Common myeloid progenitor, CD34-positive (primary cell): ENCODE measurements at regions not wholly inside any gene's neighbourhood (a gene's known extent, or its start where the extent isn't known, plus 50 kb on each side); places are given as distances from the start of the nearest gene placed in this dataset.

Source experiments
- CTCF ChIA-PET: fragments of 350-600 bp; sonication (Branson Sonifier 250); formaldehyde crosslinking; loops from one replicate; lab custom pipeline; 2021; ENCODE audit warnings: antibody characterized with exemption; lab: Charles Lee
- POLR2A ChIA-PET: fragments of 350-600 bp; sonication (Branson Sonifier 250); formaldehyde crosslinking; loops from one replicate; lab custom pipeline; 2021; ENCODE audit warnings: antibody characterized with exemption; lab: Charles Lee
- DNase-seq, 3 donors: peaks; one replicate each; pipeline versions ENCODE4 v3.0.0 to v3.0.0-alpha.2; 2013
- H3K27ac ChIP-seq, 2 experiments: 1 replicate in 1 of 2; 2 replicates in 1 of 2; pipeline ENCODE4 v1.7.0; 2013; ENCODE audit warnings: inconsistent platforms in 2 of 2, low read length in 2 of 2, mild to moderate bottlenecking in 2 of 2, low read depth in 1 of 2, moderate library complexity in 1 of 2; ENCODE audit not compliant: severe bottlenecking in 2 of 2, insufficient read depth in 1 of 2, poor library complexity in 1 of 2
- H3K27me3 ChIP-seq, 5 experiments: replicated peaks in 2 of 5; 1 replicate in 3 of 5; 2 replicates in 2 of 5; pipeline versions ENCODE4 v1.6.1 to v1.7.0; 2013; ENCODE audit warnings: low read length in 4 of 5, mild to moderate bottlenecking in 2 of 5, moderate library complexity in 2 of 5, inconsistent platforms in 1 of 5; ENCODE audit not compliant: insufficient read depth in 5 of 5, control insufficient read depth in 4 of 5
- H3K36me3 ChIP-seq, 4 experiments: 1 replicate in 2 of 4; 2 replicates in 2 of 4; pipeline versions ENCODE4 v1.6.1 to v1.7.0; 2013; ENCODE audit warnings: low read length in 3 of 4, control low read depth in 1 of 4, mild to moderate bottlenecking in 1 of 4; ENCODE audit not compliant: control insufficient read depth in 4 of 4, insufficient read depth in 4 of 4
- H3K4me1 ChIP-seq, 4 experiments: 1 replicate in 3 of 4; 2 replicates in 1 of 4; pipeline versions ENCODE4 v1.6.1 to v1.7.1; 2013; ENCODE audit warnings: low read length in 3 of 4, mild to moderate bottlenecking in 3 of 4, control low read depth in 1 of 4, inconsistent platforms in 1 of 4, moderate library complexity in 1 of 4; ENCODE audit not compliant: control insufficient read depth in 4 of 4, insufficient read depth in 4 of 4; ENCODE audit errors: control extremely low read depth in 1 of 4
- H3K4me3 ChIP-seq, 7 experiments: 1 replicate in 4 of 7; 2 replicates in 3 of 7; pipeline versions ENCODE4 v1.5.1 to v1.7.0; 2013; ENCODE audit warnings: mild to moderate bottlenecking in 7 of 7, low read length in 6 of 7, moderate library complexity in 6 of 7, inconsistent platforms in 2 of 7, low read depth in 2 of 7, control low read depth in 1 of 7; ENCODE audit not compliant: insufficient read depth in 4 of 7, control insufficient read depth in 1 of 7; ENCODE audit errors: extremely low read depth in 1 of 7
- H3K9me3 ChIP-seq, 5 experiments: 1 replicate in 4 of 5; 2 replicates in 1 of 5; pipeline versions ENCODE4 v1.6.1 to v1.7.1; 2013; ENCODE audit warnings: low read length in 4 of 5, mild to moderate bottlenecking in 2 of 5, inconsistent platforms in 1 of 5, low read depth in 1 of 5, moderate library complexity in 1 of 5; ENCODE audit not compliant: control insufficient read depth in 4 of 5, insufficient read depth in 2 of 5; ENCODE audit errors: control extremely low read depth in 1 of 5
- WGBS: methylation state at CpG from one replicate; pipeline ENCODE4 v1.1.5; 2013; ENCODE audit not compliant: insufficient coverage; 5-methylcytosine and 5-hydroxymethylcytosine counted together

GRCh38 chr15:98196371-98196770 is 235.9 kb downstream of the ARRDC4 start:
- POLR2A ChIA-PET: no interaction called here
- peaks cover 0 to 22% (median 10%) of the 10 kb centered on the region in 5 experiments for H3K27me3 ChIP-seq
- H3K27ac ChIP-seq: no peak overlapping the region
- H3K9me3 ChIP-seq: no peaks in the 10 kb centered on the region
- no peak overlapping the region for H3K4me3 ChIP-seq
- H3K36me3 ChIP-seq: no peaks in the 10 kb centered on the region
- CTCF ChIA-PET: no interaction called here
- 96% methylated on average over 6 of the region's 6 CpGs for WGBS
- no peak for DNase-seq
- H3K4me1 ChIP-seq: no peaks in the 10 kb centered on the region

- ChIA-PET CTCF (no interaction called here), POLR2A (no interaction called here)
- Histone ChIP-seq H3K36me3 (no peaks in the 10 kb centered on the region), H3K27me3 (peaks cover 2 to 17% (median 4%) of the 10 kb centered on the region in 5 experiments), H3K27ac (no peak overlapping the region), H3K4me3 (no peak overlapping the region), H3K4me1 (no peaks in the 10 kb centered on the region), H3K9me3 (no peaks in the 10 kb centered on the region)
- no peak for DNase-seq
- WGBS: 93% methylated on average over 5 of the region's 5 CpGs
Measured at GRCh38 chr15:98202256-98202655, 241.8 kb downstream of the ARRDC4 start.

GRCh38 chr15:98203872-98204660 is 243.6 kb downstream of the ARRDC4 start:
- H3K4me3 ChIP-seq: no peak overlapping the region
- CTCF ChIA-PET: no interaction called here
- H3K27me3 ChIP-seq: peaks cover 3 to 19% (median 13%) of the 10 kb centered on the region in 5 experiments
- H3K4me1 ChIP-seq: no peaks in the 10 kb centered on the region
- no peaks in the 10 kb centered on the region for H3K36me3 ChIP-seq
- H3K27ac ChIP-seq: no peak overlapping the region
- no peaks in the 10 kb centered on the region for H3K9me3 ChIP-seq
- DNase-seq: no peak
- WGBS: no CpG with 5 or more reads among the region's 6 CpGs
- POLR2A ChIA-PET: no interaction called here

- Histone ChIP-seq H3K27me3 (peaks cover 0 to 16% (median 9%) of the 10 kb centered on the region in 5 experiments), H3K4me1 (no peaks in the 10 kb centered on the region), H3K36me3 (no peaks in the 10 kb centered on the region), H3K4me3 (no peak overlapping the region), H3K9me3 (no peaks in the 10 kb centered on the region), H3K27ac (no peak overlapping the region)
- ChIA-PET CTCF (no interaction called here), POLR2A (no interaction called here)
- no peak for DNase-seq
- 78% methylated on average over 3 of the region's 4 CpGs for WGBS
Measured at GRCh38 chr15:98207928-98208327, 247.4 kb downstream of the ARRDC4 start.

GRCh38 chr15:98213346-98213979 is 253.0 kb downstream of the ARRDC4 start:
- Histone ChIP-seq H3K27me3 (peaks cover 0 to 6% (median 2%) of the 10 kb centered on the region in 5 experiments), H3K9me3 (no peaks in the 10 kb centered on the region), H3K4me1 (no peaks in the 10 kb centered on the region), H3K4me3 (no peak overlapping the region), H3K27ac (no peak overlapping the region), H3K36me3 (no peaks in the 10 kb centered on the region)
- ChIA-PET POLR2A (no interaction called here), CTCF (interaction anchor here (0.9 kb wide), 1 partner anchor 314 kb away, joined by 3 read pairs; no protein-coding TSS in a partner anchor)
- no peak for DNase-seq
- WGBS: 100% methylated on average over 1 of the region's 6 CpGs

- Histone ChIP-seq H3K27me3 (peaks cover 0 to 3% (median 0%) of the 10 kb centered on the region in 5 experiments), H3K9me3 (no peaks in the 10 kb centered on the region), H3K4me1 (no peaks in the 10 kb centered on the region), H3K36me3 (no peaks in the 10 kb centered on the region), H3K27ac (no peak overlapping the region), H3K4me3 (no peak overlapping the region)
- POLR2A ChIA-PET: no interaction called here
- CTCF ChIA-PET: no interaction called here
- WGBS: 84% methylated on average over 2 of the region's 4 CpGs
- no peak for DNase-seq
Measured at GRCh38 chr15:98216166-98216565, 255.7 kb downstream of the ARRDC4 start.

- ChIA-PET POLR2A (no interaction called here), CTCF (no interaction called here)
- Histone ChIP-seq H3K9me3 (no peaks in the 10 kb centered on the region), H3K36me3 (no peaks in the 10 kb centered on the region), H3K27me3 (peaks cover 0 to 3% (median 0%) of the 10 kb centered on the region in 5 experiments), H3K4me1 (no peaks in the 10 kb centered on the region), H3K27ac (no peak overlapping the region), H3K4me3 (no peak overlapping the region)
- no peak for DNase-seq
- 96% methylated on average over 4 of the region's 6 CpGs for WGBS
Measured at GRCh38 chr15:98217356-98217755, 256.9 kb downstream of the ARRDC4 start.
